ENCODE measurements at regions not wholly inside any gene's neighbourhood (a gene's known extent, or its start where the extent isn't known, plus 50 kb on each side); places are given as distances from the start of the nearest gene placed in this dataset.

GRCh38 chr4:123255971-123256370, 140.6 kb upstream of the SPRY1 start:
- no peak overlapping the region for H3K27ac Mint-ChIP-seq (ENCODE audit: unreplicated experiment)
- H3K36me3 Mint-ChIP-seq (ENCODE audit: low read depth, unreplicated experiment): no peaks in the 10 kb centered on the region

GRCh38 chr4:123256901-123257300, 139.7 kb upstream of the SPRY1 start:
- no peak overlapping the region for H2AFZ ChIP-seq (ENCODE audit: low read depth, low read length)
- no peak overlapping the region for H3K4me3 ChIP-seq (ENCODE audit: insufficient read depth, low read depth, low read length)
- TF ChIP-seq EZH2 (IDR thresholded peaks at IDR 0.05; ENCODE audit: insufficient read depth, low read length): no peak
- TF ChIP-seq CTCF (IDR thresholded peaks at IDR 0.05; ENCODE audit: insufficient read depth, low read depth, low read length): no peak
- Mint-ChIP-seq H3K9me3 (ENCODE audit: unreplicated experiment) (no peaks in the 10 kb centered on the region), H3K4me1 (ENCODE audit: low read depth, unreplicated experiment) (no peaks in the 10 kb centered on the region), H3K27ac (ENCODE audit: unreplicated experiment) (no peak overlapping the region), H3K4me3 (ENCODE audit: unreplicated experiment) (no peak overlapping the region), H3K27me3 (ENCODE audit: low read depth, unreplicated experiment) (no peaks in the 10 kb centered on the region), H3K36me3 (ENCODE audit: low read depth, unreplicated experiment) (no peaks in the 10 kb centered on the region)
- H3K4me1 ChIP-seq (ENCODE audit: insufficient read depth, low read length): no peaks in the 10 kb centered on the region
- H3K9me3 ChIP-seq (ENCODE audit: insufficient read depth, low read depth, low read length): no peaks in the 10 kb centered on the region
- no peaks in the 10 kb centered on the region for H4K20me1 ChIP-seq (ENCODE audit: insufficient read depth, low read length)
- FAIRE-seq: no peak
- DNase-seq (ENCODE audit: low read depth): no peak
- H3K27ac ChIP-seq (ENCODE audit: low read depth, low read length): no peak overlapping the region
- no peak overlapping the region for H3K4me2 ChIP-seq (ENCODE audit: low read length)
- H3K9ac ChIP-seq (ENCODE audit: low read length): no peak overlapping the region
- no peaks in the 10 kb centered on the region for H3K27me3 ChIP-seq (ENCODE audit: insufficient read depth, low read length)
- H3K79me2 ChIP-seq (ENCODE audit: insufficient read depth, low read length): no peaks in the 10 kb centered on the region
- H3K36me3 ChIP-seq (ENCODE audit: insufficient read depth, low read length): no peaks in the 10 kb centered on the region

More at GRCh38 chr4:123255971-123256370, 140.6 kb upstream of the SPRY1 start:
- Mint-ChIP-seq H3K4me3 (ENCODE audit: unreplicated experiment) (no peak overlapping the region), H3K4me1 (ENCODE audit: low read depth, unreplicated experiment) (no peaks in the 10 kb centered on the region), H3K9me3 (ENCODE audit: unreplicated experiment) (no peaks in the 10 kb centered on the region), H3K27me3 (ENCODE audit: low read depth, unreplicated experiment) (no peaks in the 10 kb centered on the region)
- H2AFZ ChIP-seq (ENCODE audit: low read depth, low read length): no peak overlapping the region
- H3K4me1 ChIP-seq (ENCODE audit: insufficient read depth, low read length): no peaks in the 10 kb centered on the region
- no peaks in the 10 kb centered on the region for H4K20me1 ChIP-seq (ENCODE audit: insufficient read depth, low read length)
- H3K9me3 ChIP-seq (ENCODE audit: insufficient read depth, low read depth, low read length): no peaks in the 10 kb centered on the region
- FAIRE-seq (no peak), DNase-seq (ENCODE audit: low read depth) (no peak)
- no peak overlapping the region for H3K27ac ChIP-seq (ENCODE audit: low read depth, low read length)
- H3K79me2 ChIP-seq (ENCODE audit: insufficient read depth, low read length): no peaks in the 10 kb centered on the region
- TF ChIP-seq CTCF (IDR thresholded peaks at IDR 0.05; ENCODE audit: insufficient read depth, low read depth, low read length) (no peak), EZH2 (IDR thresholded peaks at IDR 0.05; ENCODE audit: insufficient read depth, low read length) (no peak)
- no peaks in the 10 kb centered on the region for H3K27me3 ChIP-seq (ENCODE audit: insufficient read depth, low read length)
- H3K9ac ChIP-seq (ENCODE audit: low read length): no peak overlapping the region
- H3K4me3 ChIP-seq (ENCODE audit: insufficient read depth, low read depth, low read length): no peak overlapping the region
- no peak overlapping the region for H3K4me2 ChIP-seq (ENCODE audit: low read length)
- H3K36me3 ChIP-seq (ENCODE audit: insufficient read depth, low read length): no peaks in the 10 kb centered on the region

GRCh38 chr4:123257591-123257990, 139.0 kb upstream of the SPRY1 start:
- no peak overlapping the region for H3K27ac ChIP-seq (ENCODE audit: low read depth, low read length)
- no peak for FAIRE-seq
- Mint-ChIP-seq H3K9me3 (ENCODE audit: unreplicated experiment) (no peaks in the 10 kb centered on the region), H3K27me3 (ENCODE audit: low read depth, unreplicated experiment) (no peaks in the 10 kb centered on the region), H3K4me3 (ENCODE audit: unreplicated experiment) (no peak overlapping the region), H3K36me3 (ENCODE audit: low read depth, unreplicated experiment) (no peaks in the 10 kb centered on the region), H3K27ac (ENCODE audit: unreplicated experiment) (no peak overlapping the region), H3K4me1 (ENCODE audit: low read depth, unreplicated experiment) (no peaks in the 10 kb centered on the region)
- H3K79me2 ChIP-seq (ENCODE audit: insufficient read depth, low read length): no peaks in the 10 kb centered on the region
- TF ChIP-seq EZH2 (IDR thresholded peaks at IDR 0.05; ENCODE audit: insufficient read depth, low read length) (no peak), CTCF (IDR thresholded peaks at IDR 0.05; ENCODE audit: insufficient read depth, low read depth, low read length) (no peak)
- no peak for DNase-seq (ENCODE audit: low read depth)
- no peak overlapping the region for H3K9ac ChIP-seq (ENCODE audit: low read length)
- no peaks in the 10 kb centered on the region for H3K4me1 ChIP-seq (ENCODE audit: insufficient read depth, low read length)
- no peak overlapping the region for H3K4me2 ChIP-seq (ENCODE audit: low read length)
- no peak overlapping the region for H2AFZ ChIP-seq (ENCODE audit: low read depth, low read length)
- H3K36me3 ChIP-seq (ENCODE audit: insufficient read depth, low read length): no peaks in the 10 kb centered on the region
- no peaks in the 10 kb centered on the region for H4K20me1 ChIP-seq (ENCODE audit: insufficient read depth, low read length)
- no peaks in the 10 kb centered on the region for H3K27me3 ChIP-seq (ENCODE audit: insufficient read depth, low read length)
- H3K4me3 ChIP-seq (ENCODE audit: insufficient read depth, low read depth, low read length): no peak overlapping the region
- no peaks in the 10 kb centered on the region for H3K9me3 ChIP-seq (ENCODE audit: insufficient read depth, low read depth, low read length)

Measured in astrocyte (in vitro differentiated cells and primary cell).